Activated CD4-positive, alpha-beta T cell treated with anti-CD3 and anti-CD28 coated beads, Interleukin-10, Interleukin-2, amounts not matched to agents 100 ng/mL and 50 ng/mL, durations not matched to agents 16 hours and 8 hours (primary cell): ENCODE measurements at regions not wholly inside any gene's neighbourhood (a gene's known extent, or its start where the extent isn't known, plus 50 kb on each side); places are given as distances from the start of the nearest gene placed in this dataset.

Source experiments
- DNase-seq: peaks from one replicate; pipeline ENCODE4 v3.0.0-alpha.2; 2020

- peak; percentile 17 for DNase-seq
Observed at GRCh38 chr14:26199590-26200370, 398.1 kb downstream of the NOVA1 start.

- no peak for DNase-seq
Observed at GRCh38 chr14:26199096-26199495, 398.7 kb downstream of the NOVA1 start.

GRCh38 chr14:26194816-26195215 is 403.0 kb downstream of the NOVA1 start:
- no peak for DNase-seq

- no peak for DNase-seq
Observed at GRCh38 chr14:26191671-26192070, 406.2 kb downstream of the NOVA1 start.

- DNase-seq, result no peak
Observed at GRCh38 chr14:26191123-26191522, 406.7 kb downstream of the NOVA1 start.

- DNase-seq, result no peak
Observed at GRCh38 chr14:26190646-26191045, 407.2 kb downstream of the NOVA1 start.

GRCh38 chr14:26187996-26188620 is 409.7 kb downstream of the NOVA1 start:
- DNase-seq, result no peak

- DNase-seq, result no peak
Observed at GRCh38 chr14:26180221-26180620, 417.6 kb downstream of the NOVA1 start.

GRCh38 chr14:26175658-26176057 is 422.2 kb downstream of the NOVA1 start:
- no peak for DNase-seq

- DNase-seq, result no peak
Observed at GRCh38 chr14:26174395-26174794, 423.4 kb downstream of the NOVA1 start.

GRCh38 chr14:26173581-26174110 is 424.2 kb downstream of the NOVA1 start:
- no peak for DNase-seq

GRCh38 chr14:26172396-26172795 is 425.4 kb downstream of the NOVA1 start:
- no peak for DNase-seq

- DNase-seq, result no peak
Observed at GRCh38 chr14:26170885-26171284, 426.9 kb downstream of the NOVA1 start.

GRCh38 chr14:26163761-26164160 is 434.1 kb downstream of the NOVA1 start:
- no peak for DNase-seq

- no peak for DNase-seq
Observed at GRCh38 chr14:26157517-26157916, 440.3 kb downstream of the NOVA1 start.

- DNase-seq, result no peak
Observed at GRCh38 chr14:26143057-26143456, 454.8 kb downstream of the NOVA1 start.

GRCh38 chr14:26138764-26139445 is 458.9 kb downstream of the NOVA1 start:
- DNase-seq, result no peak

GRCh38 chr14:26137161-26137560 is 460.7 kb downstream of the NOVA1 start:
- DNase-seq, result peak; percentile 2

GRCh38 chr14:26132061-26132645 is 465.7 kb downstream of the NOVA1 start:
- DNase-seq, result no peak

GRCh38 chr14:26130690-26131089 is 467.1 kb downstream of the NOVA1 start:
- no peak for DNase-seq

GRCh38 chr14:26128931-26129671 is 468.7 kb downstream of the NOVA1 start:
- DNase-seq, result no peak

- DNase-seq, result no peak
Observed at GRCh38 chr14:26124896-26125438, 472.9 kb downstream of the NOVA1 start.
